ENCODE measurements at regions not wholly inside any gene's neighbourhood (a gene's known extent, or its start where the extent isn't known, plus 50 kb on each side); places are given as distances from the start of the nearest gene placed in this dataset.
"Not testable (repeated sequence)": the region's sequence is repeated elsewhere in the genome, so short reads cannot be mapped to it uniquely, and the experiment has no call there.

GRCh38 chr1:68703921-68704354, 207.1 kb upstream of the DEPDC1 start:
- Mint-ChIP-seq H3K27me3 (ENCODE audit: low read depth) (no peaks in the 10 kb centered on the region), H3K36me3 (ENCODE audit: insufficient read depth in 2 of 2) (no peaks in the 10 kb centered on the region), H3K9me3 (peaks cover 6 to 8% of the 10 kb centered on the region in 2 donors), H3K4me3 (no peak overlapping the region), H3K4me1 (ENCODE audit: low read depth) (no peaks in the 10 kb centered on the region), H3K27ac (no peak overlapping the region)
- ATAC-seq (replicated peaks in 1 of 2) (no peak), DNase-seq (no peak)

- Mint-ChIP-seq H3K4me1 (ENCODE audit: low read depth) (no peaks in the 10 kb centered on the region), H3K9me3 (peaks cover 6 to 12% of the 10 kb centered on the region in 2 donors), H3K4me3 (no peak overlapping the region), H3K27ac (no peak overlapping the region), H3K27me3 (ENCODE audit: low read depth) (no peaks in the 10 kb centered on the region), H3K36me3 (ENCODE audit: insufficient read depth in 2 of 2) (no peaks in the 10 kb centered on the region)
- no peak for DNase-seq
- no peak for ATAC-seq (replicated peaks in 1 of 2)
Observed at GRCh38 chr1:68704800-68705443, 208.0 kb upstream of the DEPDC1 start.

GRCh38 chr1:68705466-68705865, 208.6 kb upstream of the DEPDC1 start:
- no peak for DNase-seq
- H3K4me1 Mint-ChIP-seq (ENCODE audit: low read depth) = no peaks in the 10 kb centered on the region
- no peak for ATAC-seq (replicated peaks in 1 of 2)
- H3K27ac Mint-ChIP-seq = no peak overlapping the region
- no peaks in the 10 kb centered on the region for H3K36me3 Mint-ChIP-seq (ENCODE audit: insufficient read depth in 2 of 2)
- peaks cover 6 to 12% of the 10 kb centered on the region in 2 donors for H3K9me3 Mint-ChIP-seq
- H3K4me3 Mint-ChIP-seq = no peak overlapping the region
- no peaks in the 10 kb centered on the region for H3K27me3 Mint-ChIP-seq (ENCODE audit: low read depth)

GRCh38 chr1:68706639-68707317, 209.9 kb upstream of the DEPDC1 start:
- ATAC-seq (replicated peaks in 1 of 2) (no peak), DNase-seq (no peak)
- Mint-ChIP-seq H3K27ac (no peak overlapping the region), H3K27me3 (ENCODE audit: low read depth) (no peaks in the 10 kb centered on the region), H3K4me1 (ENCODE audit: low read depth) (no peaks in the 10 kb centered on the region), H3K9me3 (peaks cover 6 to 13% of the 10 kb centered on the region in 2 donors), H3K36me3 (ENCODE audit: insufficient read depth in 2 of 2) (no peaks in the 10 kb centered on the region), H3K4me3 (no peak overlapping the region)

GRCh38 chr1:68717330-68717729, 220.4 kb upstream of the DEPDC1 start:
- ATAC-seq (replicated peaks in 1 of 2) (no peak), DNase-seq (no peak)
- no peaks in the 10 kb centered on the region for H3K4me1 Mint-ChIP-seq (ENCODE audit: low read depth)
- H3K9me3 Mint-ChIP-seq = peaks cover 4 to 5% of the 10 kb centered on the region in 2 donors
- H3K27ac Mint-ChIP-seq = no peak overlapping the region
- no peaks in the 10 kb centered on the region for H3K27me3 Mint-ChIP-seq (ENCODE audit: low read depth)
- H3K4me3 Mint-ChIP-seq = no peak overlapping the region
- H3K36me3 Mint-ChIP-seq (ENCODE audit: insufficient read depth in 2 of 2) = no peaks in the 10 kb centered on the region

GRCh38 chr1:68720476-68720875, 223.6 kb upstream of the DEPDC1 start:
- DNase-seq = no peak
- H3K4me3 Mint-ChIP-seq = no peak overlapping the region
- H3K4me1 Mint-ChIP-seq (ENCODE audit: low read depth) = no peaks in the 10 kb centered on the region
- no peaks in the 10 kb centered on the region for H3K36me3 Mint-ChIP-seq (ENCODE audit: insufficient read depth in 2 of 2)
- H3K27ac Mint-ChIP-seq = no peak overlapping the region
- no peaks in the 10 kb centered on the region for H3K27me3 Mint-ChIP-seq (ENCODE audit: low read depth)
- peaks cover 1 to 3% of the 10 kb centered on the region in 2 donors for H3K9me3 Mint-ChIP-seq
- no peak for ATAC-seq (replicated peaks in 1 of 2)

- DNase-seq = no peak
- no peaks in the 10 kb centered on the region for H3K27me3 Mint-ChIP-seq (ENCODE audit: low read depth)
- no peak overlapping the region for H3K4me3 Mint-ChIP-seq
- peaks cover under 1 to 1% of the 10 kb centered on the region in 2 donors for H3K9me3 Mint-ChIP-seq
- no peak overlapping the region for H3K27ac Mint-ChIP-seq
- H3K4me1 Mint-ChIP-seq (ENCODE audit: low read depth) = no peaks in the 10 kb centered on the region
- no peaks in the 10 kb centered on the region for H3K36me3 Mint-ChIP-seq (ENCODE audit: insufficient read depth in 2 of 2)
- no peak for ATAC-seq (replicated peaks in 1 of 2)
Observed at GRCh38 chr1:68723791-68724190, 226.9 kb upstream of the DEPDC1 start.

- H3K4me1 Mint-ChIP-seq (ENCODE audit: low read depth) = no peaks in the 10 kb centered on the region
- ATAC-seq (replicated peaks in 1 of 2) (no peak), DNase-seq (no peak)
- no peak overlapping the region for H3K27ac Mint-ChIP-seq
- no peaks in the 10 kb centered on the region for H3K27me3 Mint-ChIP-seq (ENCODE audit: low read depth)
- H3K9me3 Mint-ChIP-seq = peaks cover 2 to 3% of the 10 kb centered on the region in 2 donors
- H3K36me3 Mint-ChIP-seq (ENCODE audit: insufficient read depth in 2 of 2) = no peaks in the 10 kb centered on the region
- H3K4me3 Mint-ChIP-seq = no peak overlapping the region
Observed at GRCh38 chr1:68725001-68725752, 228.3 kb upstream of the DEPDC1 start.

GRCh38 chr1:68739486-68739885, 242.6 kb upstream of the DEPDC1 start:
- H3K27me3 Mint-ChIP-seq (ENCODE audit: low read depth); H3K4me3 Mint-ChIP-seq; H3K36me3 Mint-ChIP-seq (ENCODE audit: insufficient read depth in 2 of 2); H3K4me1 Mint-ChIP-seq (ENCODE audit: low read depth); DNase-seq; H3K27ac Mint-ChIP-seq; ATAC-seq (replicated peaks in 1 of 2); H3K9me3 Mint-ChIP-seq: not testable (repeated sequence)

GRCh38 chr1:68745011-68745410, 248.1 kb upstream of the DEPDC1 start:
- Mint-ChIP-seq H3K27ac (no peak overlapping the region), H3K9me3 (peaks cover 6 to 9% of the 10 kb centered on the region in 2 donors), H3K4me1 (ENCODE audit: low read depth) (no peaks in the 10 kb centered on the region), H3K27me3 (ENCODE audit: low read depth) (no peaks in the 10 kb centered on the region), H3K4me3 (no peak overlapping the region), H3K36me3 (ENCODE audit: insufficient read depth in 2 of 2) (peaks cover 4 to 5% of the 10 kb centered on the region in 2 donors)
- no peak for DNase-seq
- ATAC-seq (replicated peaks in 1 of 2) = no peak

GRCh38 chr1:68745451-68745850, 248.6 kb upstream of the DEPDC1 start:
- Mint-ChIP-seq H3K27ac (no peak overlapping the region), H3K27me3 (ENCODE audit: low read depth) (no peaks in the 10 kb centered on the region), H3K9me3 (peaks cover 6 to 9% of the 10 kb centered on the region in 2 donors), H3K36me3 (ENCODE audit: insufficient read depth in 2 of 2) (peaks cover 1 to 2% of the 10 kb centered on the region in 2 donors), H3K4me1 (ENCODE audit: low read depth) (no peaks in the 10 kb centered on the region), H3K4me3 (no peak overlapping the region)
- ATAC-seq (replicated peaks in 1 of 2) (no peak), DNase-seq (no peak)

- no peak for DNase-seq
- Mint-ChIP-seq H3K4me3 (no peak overlapping the region), H3K9me3 (peaks cover 2 to 4% of the 10 kb centered on the region in 2 donors), H3K4me1 (ENCODE audit: low read depth) (no peaks in the 10 kb centered on the region), H3K27me3 (ENCODE audit: low read depth) (no peaks in the 10 kb centered on the region), H3K36me3 (ENCODE audit: insufficient read depth in 2 of 2) (no peaks in the 10 kb centered on the region), H3K27ac (no peak overlapping the region)
- ATAC-seq (replicated peaks in 1 of 2) = no peak
Observed at GRCh38 chr1:68746378-68746777, 249.5 kb upstream of the DEPDC1 start.

- H3K36me3 Mint-ChIP-seq (ENCODE audit: insufficient read depth in 2 of 2) = no peaks in the 10 kb centered on the region
- ATAC-seq (replicated peaks in 1 of 2) (no peak), DNase-seq (no peak)
- H3K9me3 Mint-ChIP-seq = peaks cover 2% of the 10 kb centered on the region in 2 donors
- H3K27ac Mint-ChIP-seq = no peak overlapping the region
- H3K4me1 Mint-ChIP-seq (ENCODE audit: low read depth) = no peaks in the 10 kb centered on the region
- H3K4me3 Mint-ChIP-seq = no peak overlapping the region
- H3K27me3 Mint-ChIP-seq (ENCODE audit: low read depth) = no peaks in the 10 kb centered on the region
Observed at GRCh38 chr1:68751723-68752122, 254.8 kb upstream of the DEPDC1 start.
